H1 (cell line): ENCODE measurements at regions not wholly inside any gene's neighbourhood (a gene's known extent, or its start where the extent isn't known, plus 50 kb on each side); places are given as distances from the start of the nearest gene placed in this dataset.

Experiments
- CTCF ChIA-PET: fragments of 300-600 bp; sonication (Branson Sonifier 250); formaldehyde crosslinking; loops from one replicate; lab custom pipeline; 2021; ENCODE audit not compliant: partially characterized antibody; lab: Charles Lee
- POLR2A ChIA-PET: fragments of 300-600 bp; sonication (Branson Sonifier 250); formaldehyde crosslinking; loops from one replicate; lab custom pipeline; 2021; ENCODE audit warnings: inconsistent platforms; ENCODE audit not compliant: partially characterized antibody; lab: Charles Lee
- DNase-seq, 2 experiments: peaks; one replicate each; pipeline versions ENCODE4 v3.0.0 to v3.0.0-alpha.2; 2010 to 2022; ENCODE audit warnings: low spot score in 2 of 2, low read depth in 1 of 2, mixed read lengths in 1 of 2
- FAIRE-seq: peaks from 2 replicates; lab custom pipeline; 2011; peaks lifted over from hg19 to GRCh38; lab: Jason Lieb, UNC
- H2AFZ ChIP-seq: 2 replicates; pipeline ENCODE4 v1.8.1; 2012; ENCODE audit warnings: low read length, inconsistent platforms
- H2AK5ac ChIP-seq: 2 replicates; pipeline ENCODE4 v1.6.1; 2013; ENCODE audit warnings: low read depth, low read length
- H2BK120ac ChIP-seq: replicated peaks from 2 replicates; pipeline ENCODE3; 2013; ENCODE audit warnings: low read depth, low read length, inconsistent platforms
- H2BK12ac ChIP-seq: 2 replicates; pipeline ENCODE4 v1.6.1; 2013; ENCODE audit warnings: low read depth, low read length
- H2BK15ac ChIP-seq: 2 replicates; pipeline ENCODE4 v1.6.1; 2013; ENCODE audit warnings: low read length
- H2BK20ac ChIP-seq: 2 replicates; pipeline ENCODE4 v1.6.1; 2013; ENCODE audit warnings: low read length
- H2BK5ac ChIP-seq: 2 replicates; pipeline ENCODE4 v1.6.1; 2013; ENCODE audit warnings: low read depth, low read length
- H3K14ac ChIP-seq: 2 replicates; pipeline ENCODE4 v1.6.1; 2013; ENCODE audit warnings: inconsistent platforms; ENCODE audit not compliant: insufficient read length
- H3K18ac ChIP-seq: 2 replicates; pipeline ENCODE4 v1.6.1; 2013; ENCODE audit warnings: low read length; ENCODE audit errors: extremely low read depth
- H3K23ac ChIP-seq: 2 replicates; pipeline ENCODE4 v1.6.1; 2013; ENCODE audit warnings: inconsistent platforms; ENCODE audit not compliant: insufficient read length
- H3K23me2 ChIP-seq: 2 replicates; pipeline ENCODE4 v1.6.1; 2013; ENCODE audit warnings: low read depth, low read length
- H3K27ac ChIP-seq: 2 replicates; pipeline ENCODE4 v1.6.1; 2011; ENCODE audit warnings: low read depth, low read length, inconsistent platforms
- H3K27me3 ChIP-seq, 4 experiments: replicated peaks in 1 of 4; 1 replicate in 1 of 4; 2 replicates in 3 of 4; pipeline versions ENCODE4 v1.6.1 to v1.8.1; 2011 to 2013; ENCODE audit warnings: low read length in 3 of 4, mild to moderate bottlenecking in 3 of 4, inconsistent platforms in 2 of 4, mixed read lengths in 2 of 4, moderate library complexity in 1 of 4; ENCODE audit not compliant: control insufficient read depth in 3 of 4, insufficient read depth in 3 of 4; ENCODE audit errors: extremely low read depth in 1 of 4
- H3K36me3 ChIP-seq, 4 experiments: 2 replicates each; pipeline versions ENCODE4 v1.6.1 to v1.8.1; 2011 to 2013; ENCODE audit warnings: mild to moderate bottlenecking in 4 of 4, low read length in 3 of 4, moderate library complexity in 2 of 4, control low read depth in 1 of 4, inconsistent platforms in 1 of 4; ENCODE audit not compliant: insufficient read depth in 4 of 4, control insufficient read depth in 2 of 4
- H3K4ac ChIP-seq: replicated peaks from 2 replicates; pipeline ENCODE3; 2013; ENCODE audit warnings: low read length, low read depth, mixed read lengths, inconsistent platforms; ENCODE audit not compliant: insufficient read length
- H3K4me1 ChIP-seq, 4 experiments: replicated peaks in 1 of 4; 1 replicate in 1 of 4; 2 replicates in 3 of 4; pipeline versions ENCODE4 v1.6.1 to v1.8.1; 2011 to 2013; ENCODE audit warnings: low read length in 3 of 4, inconsistent platforms in 2 of 4, mixed read lengths in 1 of 4; ENCODE audit not compliant: insufficient read depth in 4 of 4, control insufficient read depth in 3 of 4
- H3K4me2 ChIP-seq, 2 experiments: 2 replicates each; pipeline versions ENCODE4 v1.6.1 to v1.8.1; 2011 to 2013; ENCODE audit warnings: low read depth in 2 of 2, low read length in 2 of 2, control low read depth in 1 of 2, inconsistent platforms in 1 of 2, mild to moderate bottlenecking in 1 of 2; ENCODE audit not compliant: insufficient read depth in 1 of 2
- H3K4me3 ChIP-seq, 4 experiments: fragments of 200-600, 300-600 bp in 1 of 4; sonication (generic), shearing (Covaris generic), sonication (Bioruptor Twin) in 1 of 4; 2 replicates each; pipeline versions ENCODE4 v1.5.1 to v1.8.1; 2011 to 2016; ENCODE audit warnings: low read length in 4 of 4, low read depth in 3 of 4, control low read depth in 2 of 4, inconsistent platforms in 2 of 4, mild to moderate bottlenecking in 2 of 4, mixed read lengths in 1 of 4, moderate library complexity in 1 of 4; ENCODE audit not compliant: insufficient read depth in 2 of 4; ENCODE audit errors: extremely low read depth in 1 of 4
- H3K56ac ChIP-seq: replicated peaks from 2 replicates; pipeline ENCODE3; 2013; ENCODE audit warnings: low read depth, mild to moderate bottlenecking, mixed read lengths, low read length, inconsistent platforms; ENCODE audit not compliant: insufficient read length
- H3K79me1 ChIP-seq: 2 replicates; pipeline ENCODE4 v1.6.1; 2013; ENCODE audit warnings: low read depth, low read length, control low read depth
- H3K79me2 ChIP-seq, 2 experiments: 2 replicates each; pipeline versions ENCODE4 v1.6.1 to v1.8.1; 2012 to 2013; ENCODE audit warnings: low read length in 2 of 2, mild to moderate bottlenecking in 2 of 2, inconsistent platforms in 1 of 2; ENCODE audit not compliant: insufficient read depth in 2 of 2, control insufficient read depth in 1 of 2
- H3K9ac ChIP-seq, 4 experiments: replicated peaks in 1 of 4; 1 replicate in 1 of 4; 2 replicates in 3 of 4; pipeline versions ENCODE4 v1.6.1 to v1.8.1; 2011 to 2013; ENCODE audit warnings: low read depth in 3 of 4, low read length in 3 of 4, control low read depth in 2 of 4, mild to moderate bottlenecking in 2 of 4, moderate library complexity in 2 of 4, inconsistent platforms in 1 of 4; ENCODE audit errors: extremely low read depth in 1 of 4
- H3K9me3 ChIP-seq, 2 experiments: 2 replicates each; pipeline versions ENCODE4 v1.6.1 to v1.8.1; 2012 to 2013; ENCODE audit warnings: mild to moderate bottlenecking in 2 of 2, moderate library complexity in 2 of 2, control low read depth in 1 of 2, inconsistent platforms in 1 of 2, low read depth in 1 of 2, low read length in 1 of 2, mixed read lengths in 1 of 2; ENCODE audit not compliant: insufficient read depth in 2 of 2
- H4K20me1 ChIP-seq, 2 experiments: replicated peaks in 1 of 2; 2 replicates each; pipeline versions ENCODE3 to v1.8.1; 2011 to 2013; ENCODE audit warnings: inconsistent platforms in 2 of 2, low read length in 2 of 2, mild to moderate bottlenecking in 1 of 2; ENCODE audit not compliant: insufficient read depth in 2 of 2, control insufficient read depth in 1 of 2
- H4K5ac ChIP-seq: 2 replicates; pipeline ENCODE4 v1.6.1; 2013; ENCODE audit warnings: low read length, low read depth, mixed read lengths, inconsistent platforms; ENCODE audit not compliant: insufficient read length
- H4K8ac ChIP-seq: 2 replicates; pipeline ENCODE4 v1.8.0; 2013; ENCODE audit warnings: mild to moderate bottlenecking, moderate library complexity, low read length, inconsistent platforms; ENCODE audit not compliant: insufficient read depth; ENCODE audit errors: extremely low read depth
- H4K91ac ChIP-seq: replicated peaks from 2 replicates; pipeline ENCODE3; 2013; ENCODE audit warnings: low read length, mixed read lengths, inconsistent platforms; ENCODE audit not compliant: insufficient read length
- ATF2 ChIP-seq: IDR thresholded peaks from 2 replicates; pipeline ENCODE4 v1.6.1; 2012; ENCODE audit warnings: low read length, inconsistent platforms
- BRCA1 ChIP-seq: IDR thresholded peaks from 2 replicates; pipeline ENCODE4 v1.6.1; 2012; ENCODE audit warnings: low read depth, low read length, improper control_type of control experiment
- CTCF ChIP-seq, 3 experiments: IDR thresholded peaks; 1 replicate in 2 of 3; 2 replicates in 1 of 3; pipeline versions ENCODE4 v1.5.1 to v1.6.1; 2011; ENCODE audit warnings: low read length in 3 of 3, mild to moderate bottlenecking in 3 of 3, inconsistent platforms in 2 of 3, low read depth in 1 of 3, moderate library complexity in 1 of 3; ENCODE audit not compliant: insufficient read depth in 1 of 3; ENCODE audit errors: control extremely low read depth in 1 of 3
- HDAC6 ChIP-seq: IDR thresholded peaks from one replicate; pipeline ENCODE4 v1.7.1; 2012; ENCODE audit warnings: low read depth, mild to moderate bottlenecking, inconsistent platforms, low read length, moderate library complexity
- SIN3A ChIP-seq, 2 experiments: IDR thresholded peaks in 1 of 2; conservative IDR thresholded peaks in 1 of 2; 2 replicates each; pipeline ENCODE4 v1.6.1; 2011 to 2012; ENCODE audit warnings: low read length in 2 of 2, improper control_type of control experiment in 1 of 2, low read depth in 1 of 2, mild to moderate bottlenecking in 1 of 2
- SP1 ChIP-seq: IDR thresholded peaks from 2 replicates; pipeline ENCODE4 v1.6.1; 2011; ENCODE audit warnings: low read depth, low read length
- SRF ChIP-seq: IDR thresholded peaks from 2 replicates; pipeline ENCODE4 v1.6.1; 2011; ENCODE audit warnings: mild to moderate bottlenecking, low read depth, low read length, moderate library complexity
- WGBS, 2 experiments: shearing (Covaris generic) in 1 of 2; methylation state at CpG; one replicate each; pipeline versions ENCODE4 v1.1.6 to v1.1.7; 2013 to 2015; ENCODE audit warnings: low lambda C conversion rate in 2 of 2, mixed read lengths in 2 of 2, inconsistent platforms in 1 of 2, low coverage in 1 of 2, missing lambda C conversion rate in 1 of 2; ENCODE audit not compliant: insufficient replicate concordance in 2 of 2, insufficient coverage in 1 of 2, insufficient read length in 1 of 2; ENCODE audit errors: extremely low coverage in 1 of 2, missing lambda C conversion rate in 1 of 2; 5-methylcytosine and 5-hydroxymethylcytosine counted together
- TF ChIP-seq, protein P1 (sequence below): IDR thresholded peaks from 2 replicates; pipeline ENCODE4 v1.6.1; 2011; ENCODE audit warnings: low read length, improper control_type of control experiment

- no peak overlapping the region for H2AK5ac ChIP-seq
- no peak overlapping the region for H2BK5ac ChIP-seq
- FAIRE-seq (no peak), DNase-seq (peak in 1 of 2 experiments; percentile 39)
- ChIA-PET POLR2A (no interaction called here), CTCF (no interaction called here)
- no peak overlapping the region for H2BK20ac ChIP-seq
- no peaks in the 10 kb centered on the region for H4K20me1 ChIP-seq
- H3K9me3 ChIP-seq, result peaks cover 26 to 57% of the 10 kb centered on the region in 2 experiments
- H4K5ac ChIP-seq, result no peak overlapping the region
- no peak overlapping the region for H3K4ac ChIP-seq
- H3K23me2 ChIP-seq, result peaks cover 2% of the 10 kb centered on the region; the same call in 1 of the 2 replicates
- no peak overlapping the region for H2AFZ ChIP-seq
- WGBS, 2 experiments, result 92% methylated on average over 17 of the region's 23 CpGs; no CpG with 5 or more reads in 1 of the 2 experiments
- no peak overlapping the region for H3K4me3 ChIP-seq
- H3K4me1 ChIP-seq, result no peaks in the 10 kb centered on the region
- no peaks in the 10 kb centered on the region for H3K36me3 ChIP-seq
- no peak overlapping the region for H3K27ac ChIP-seq
- no peak overlapping the region; a peak in 1 of 7 replicates for H3K9ac ChIP-seq
- H3K14ac ChIP-seq, result no peak overlapping the region
- no peak overlapping the region for H4K8ac ChIP-seq
- H3K79me1 ChIP-seq, result no peaks in the 10 kb centered on the region
- no peak overlapping the region for H2BK15ac ChIP-seq
- H2BK12ac ChIP-seq, result no peak overlapping the region
- no peak overlapping the region for H3K18ac ChIP-seq
- H2BK120ac ChIP-seq, result no peak overlapping the region
- H3K56ac ChIP-seq, result no peak overlapping the region
- no peaks in the 10 kb centered on the region for H3K27me3 ChIP-seq
- H3K4me2 ChIP-seq, result no peak overlapping the region
- no peaks in the 10 kb centered on the region for H3K79me2 ChIP-seq
- H4K91ac ChIP-seq, result no peak overlapping the region
- no peak overlapping the region for H3K23ac ChIP-seq
- TF ChIP-seq SP1, result no peak
- TF ChIP-seq, protein P1, sequence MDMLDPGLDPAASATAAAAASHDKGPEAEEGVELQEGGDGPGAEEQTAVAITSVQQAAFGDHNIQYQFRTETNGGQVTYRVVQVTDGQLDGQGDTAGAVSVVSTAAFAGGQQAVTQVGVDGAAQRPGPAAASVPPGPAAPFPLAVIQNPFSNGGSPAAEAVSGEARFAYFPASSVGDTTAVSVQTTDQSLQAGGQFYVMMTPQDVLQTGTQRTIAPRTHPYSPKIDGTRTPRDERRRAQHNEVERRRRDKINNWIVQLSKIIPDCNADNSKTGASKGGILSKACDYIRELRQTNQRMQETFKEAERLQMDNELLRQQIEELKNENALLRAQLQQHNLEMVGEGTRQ, result no peak
- no peak for TF ChIP-seq HDAC6
- TF ChIP-seq CTCF (IDR thresholded peaks at IDR 0.05; ENCODE audit: control extremely low read depth in 1 of 3, insufficient read depth in 1 of 3, low read depth in 1 of 3, low read length in 3 of 3), result no peak
- TF ChIP-seq BRCA1, result no peak
- no peak for TF ChIP-seq ATF2
- no peak for TF ChIP-seq SIN3A (conservative IDR thresholded peaks at IDR 0.05 in 1 of 2, IDR thresholded peaks at IDR 0.05 in 1 of 2; ENCODE audit: low read depth in 1 of 2, low read length in 2 of 2)
- TF ChIP-seq SRF, result no peak
Observed at GRCh38 chr20:30500829-30501440, 756.5 kb upstream of the DEFB115 start.
